Stimulated activated naive CD8-positive, alpha-beta T cell treated with anti-CD3 and anti-CD28 coated beads, Interleukin-15, Interleukin-2, amounts not matched to agents 100 U/mL and 50 U/mL, for 24 hours (primary cell): ENCODE measurements at regions not wholly inside any gene's neighbourhood (a gene's known extent, or its start where the extent isn't known, plus 50 kb on each side); places are given as distances from the start of the nearest gene placed in this dataset.

Source experiments
- ATAC-seq: fragments of 150-1000 bp; cut with Tn5 transposase; one replicate; pipeline ENCODE4 v1.10.0; 2021
- DNase-seq: peaks from one replicate; pipeline ENCODE4 v3.0.0; 2021

DNA sequence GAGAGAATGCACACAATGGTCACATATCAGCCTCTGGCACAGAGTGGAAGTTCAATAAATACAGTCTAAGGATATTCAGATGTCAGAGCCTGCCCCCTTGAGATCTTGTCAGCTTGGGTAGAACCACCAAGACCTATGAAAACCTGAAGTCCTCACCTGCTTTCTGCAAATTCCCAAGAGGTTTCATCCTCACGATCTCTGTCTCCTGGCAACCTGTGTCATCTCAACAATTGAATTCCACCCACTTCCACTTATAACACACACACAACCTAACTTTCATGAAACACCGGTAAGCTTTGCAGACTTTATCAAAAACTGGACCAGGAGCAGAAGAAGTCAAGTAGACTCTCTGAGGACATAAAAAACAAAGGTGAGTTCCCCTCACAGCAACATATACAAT is 151.6 kb upstream of the SLC30A5 start:
- DNase-seq (no peak), ATAC-seq (no peak)

DNA sequence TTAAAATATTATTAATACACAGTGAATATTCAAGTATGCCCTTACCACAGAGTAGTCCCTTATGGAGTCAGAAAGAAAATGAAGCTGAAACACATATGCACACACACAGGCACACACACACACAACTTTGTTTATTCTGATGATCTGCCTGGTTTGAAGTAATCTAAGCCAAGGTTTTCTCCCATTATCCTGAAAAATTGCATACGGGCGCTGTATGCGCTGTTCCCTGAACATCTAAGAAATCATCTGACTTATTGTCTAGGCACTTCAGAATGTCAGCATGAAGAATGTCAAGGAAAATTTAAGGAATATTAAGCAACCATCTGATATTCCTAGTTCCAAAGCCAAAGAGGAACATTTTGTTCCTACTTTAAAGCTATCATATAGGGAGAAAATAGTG is 147.1 kb upstream of the SLC30A5 start:
- no peak for DNase-seq
- no peak for ATAC-seq

DNA sequence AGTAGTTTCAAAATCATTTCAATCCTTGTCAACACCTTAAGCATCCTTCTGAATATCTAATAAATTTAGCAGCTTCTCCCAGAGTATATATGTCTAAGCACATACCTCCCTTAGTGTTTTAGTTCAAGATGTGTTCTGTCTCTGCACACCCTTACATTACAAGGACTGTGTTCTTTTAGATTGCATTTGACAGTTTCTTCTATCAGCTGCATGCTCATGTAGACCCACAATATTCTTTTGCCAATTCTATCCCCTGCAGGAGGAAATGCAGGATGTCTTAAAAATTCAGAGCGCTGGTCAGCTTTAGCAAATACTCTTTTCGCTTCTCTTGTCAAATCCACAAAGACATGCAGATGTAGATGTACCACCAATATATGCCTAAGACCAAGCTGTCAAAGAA is 145.8 kb upstream of the SLC30A5 start:
- DNase-seq: no peak
- no peak for ATAC-seq

DNA sequence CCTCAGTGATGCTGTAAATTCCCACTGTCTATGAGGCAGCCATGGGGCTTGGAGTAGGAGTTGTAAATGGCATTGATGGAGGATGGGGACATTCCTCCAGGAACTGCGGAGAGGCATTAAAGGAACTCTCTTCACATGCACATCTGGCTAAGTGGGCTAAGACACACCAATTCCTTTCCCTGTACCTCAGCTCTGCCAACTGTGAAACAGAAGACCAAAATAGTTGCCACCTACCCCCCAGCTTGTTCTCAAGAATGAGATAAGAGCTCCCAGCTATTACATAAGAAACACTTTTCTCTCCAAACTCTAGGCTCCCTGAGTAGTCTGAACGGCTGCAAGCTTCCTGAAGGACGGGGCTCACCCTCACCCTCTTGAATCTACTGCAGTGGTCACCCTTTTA is 144.6 kb upstream of the SLC30A5 start:
- DNase-seq (no peak), ATAC-seq (no peak)

DNA sequence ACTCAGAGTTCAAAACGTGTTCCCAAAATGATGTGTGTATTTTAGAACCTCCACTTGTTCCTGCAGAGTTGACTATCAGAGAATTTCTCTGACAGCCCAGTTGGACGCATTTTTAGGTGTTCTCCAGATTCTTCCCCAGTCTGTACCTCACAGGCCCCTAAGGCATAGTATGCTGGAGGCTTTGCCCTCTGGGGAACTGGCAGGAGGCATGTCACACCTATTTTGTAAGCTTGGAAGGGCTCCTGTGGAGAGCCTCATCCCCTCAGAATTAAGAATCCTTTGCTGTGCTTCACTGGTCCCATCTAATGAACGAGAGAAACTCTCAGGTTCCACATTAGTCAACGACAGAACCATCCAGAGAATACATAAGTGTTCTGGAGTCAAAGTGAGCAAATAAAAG is 144.1 kb upstream of the SLC30A5 start:
- DNase-seq: no peak
- no peak for ATAC-seq

DNA sequence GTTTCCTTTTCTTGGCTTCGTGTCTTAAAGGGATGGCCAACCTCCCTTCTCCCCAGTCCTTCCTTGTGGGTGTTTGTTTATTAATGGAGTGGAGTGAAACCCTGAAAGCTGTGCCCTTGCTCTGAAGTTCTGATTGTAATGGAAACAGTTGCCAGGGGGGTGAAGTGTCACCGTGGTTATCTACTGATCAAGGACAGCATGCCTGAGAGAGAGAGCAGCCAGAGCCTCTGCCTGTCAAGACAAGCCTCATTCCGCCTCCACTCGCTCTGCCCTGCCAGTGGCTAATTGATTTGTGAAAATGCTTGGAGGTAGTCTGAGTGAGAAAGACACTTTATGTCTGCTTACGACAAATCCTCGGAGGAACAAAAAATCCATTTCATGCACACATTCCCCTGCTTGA is 143.7 kb upstream of the SLC30A5 start:
- DNase-seq (no peak), ATAC-seq (no peak)

DNA sequence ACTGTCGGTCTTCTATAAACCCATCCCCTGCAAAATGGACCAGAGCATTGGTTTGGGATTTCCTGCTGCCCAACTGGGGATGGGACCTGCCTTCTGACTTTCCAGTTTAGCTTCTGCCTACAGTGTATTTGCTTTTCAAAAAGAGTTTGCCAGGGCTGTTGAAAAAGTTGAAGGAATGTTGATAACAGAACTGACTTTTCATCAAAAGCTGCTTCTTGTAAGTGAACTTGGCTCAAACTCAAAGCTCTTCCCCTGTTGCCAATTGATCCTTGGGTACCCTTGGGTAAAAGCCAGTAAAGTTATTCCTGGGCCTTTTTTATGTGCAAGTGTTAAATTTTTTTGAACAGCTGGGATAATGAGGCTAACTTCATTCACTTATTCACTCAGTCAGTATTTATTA is 142.9 kb upstream of the SLC30A5 start:
- no peak for ATAC-seq
- no peak for DNase-seq

DNA sequence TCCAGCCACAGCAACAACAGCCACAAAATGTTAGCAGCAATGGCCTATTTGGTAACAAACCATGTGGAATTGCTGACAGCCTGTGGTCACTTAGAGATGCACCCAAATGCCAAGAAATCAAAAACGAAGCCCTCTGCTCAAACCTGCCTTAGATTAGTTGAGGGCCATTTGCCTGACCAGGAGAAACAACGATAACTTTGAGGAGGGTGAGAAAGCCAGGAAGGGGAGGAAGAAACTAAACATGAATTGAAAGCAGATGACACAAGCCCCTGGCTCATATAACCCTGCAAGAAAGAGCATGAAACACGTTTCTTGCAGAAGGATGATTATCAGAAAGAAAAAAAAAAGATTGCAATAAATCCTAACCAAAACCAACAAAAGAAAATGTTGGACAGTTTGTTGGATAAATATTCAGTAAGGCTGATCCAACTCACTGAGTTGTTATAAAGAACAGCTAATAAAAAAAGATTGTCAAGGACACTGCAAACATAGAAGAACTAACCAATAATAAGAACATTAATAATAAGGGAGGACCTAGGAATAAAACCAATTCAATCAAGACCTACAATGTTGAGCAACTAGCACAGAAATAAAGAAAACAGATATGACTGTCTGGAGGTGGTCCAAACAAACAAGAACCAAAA is 140.5 kb upstream of the SLC30A5 start:
- no peak for ATAC-seq
- no peak for DNase-seq

DNA sequence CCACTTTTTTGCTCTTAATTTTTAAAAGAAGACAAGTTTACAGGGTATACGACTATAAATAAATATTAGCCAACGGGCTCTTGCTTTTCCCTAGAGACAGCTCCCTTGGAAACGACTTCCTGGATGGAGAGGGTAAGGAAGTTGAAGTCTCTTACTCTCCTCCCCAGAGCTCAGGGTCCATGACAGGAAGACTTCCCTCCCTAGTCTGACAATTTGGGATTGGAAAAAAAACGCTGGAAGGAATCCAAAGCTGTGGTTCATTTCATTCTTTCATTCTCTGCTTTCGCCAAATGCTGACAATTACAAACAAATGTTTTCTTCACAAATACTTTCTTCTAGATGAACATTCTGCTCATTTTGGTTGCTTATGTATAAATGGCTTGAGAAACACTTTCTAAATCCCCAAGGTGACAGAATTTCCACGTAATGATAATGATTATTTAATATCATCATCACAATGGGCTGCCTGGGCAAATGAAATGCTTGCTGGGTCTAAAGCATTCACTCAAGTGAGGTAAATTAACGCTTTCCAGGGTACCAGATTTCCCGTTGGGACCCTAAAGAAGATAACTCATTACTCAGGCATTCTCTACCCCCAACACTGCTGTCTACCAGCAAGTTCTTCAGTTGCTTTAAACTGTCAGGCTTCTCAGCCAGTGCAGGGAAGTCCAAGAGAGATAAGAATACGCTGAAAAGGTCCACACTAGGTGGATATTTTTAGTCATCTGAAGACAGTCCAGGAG is 139.8 kb upstream of the SLC30A5 start:
- ATAC-seq (no peak), DNase-seq (no peak)

DNA sequence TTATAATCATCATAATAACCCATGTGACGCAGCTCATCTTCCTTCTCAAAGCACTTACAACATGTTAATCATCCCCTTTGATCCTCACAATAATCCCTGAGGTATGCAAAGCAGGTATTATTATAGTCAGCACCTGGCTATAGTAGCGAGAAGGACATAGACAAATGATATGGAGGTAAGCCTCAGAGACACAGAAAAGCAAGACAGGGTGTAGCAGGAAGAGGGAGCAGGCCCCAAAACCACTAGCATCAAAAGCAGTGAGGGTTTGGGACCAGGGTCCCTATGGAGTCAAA is 139.2 kb upstream of the SLC30A5 start:
- no peak for ATAC-seq
- no peak for DNase-seq

DNA sequence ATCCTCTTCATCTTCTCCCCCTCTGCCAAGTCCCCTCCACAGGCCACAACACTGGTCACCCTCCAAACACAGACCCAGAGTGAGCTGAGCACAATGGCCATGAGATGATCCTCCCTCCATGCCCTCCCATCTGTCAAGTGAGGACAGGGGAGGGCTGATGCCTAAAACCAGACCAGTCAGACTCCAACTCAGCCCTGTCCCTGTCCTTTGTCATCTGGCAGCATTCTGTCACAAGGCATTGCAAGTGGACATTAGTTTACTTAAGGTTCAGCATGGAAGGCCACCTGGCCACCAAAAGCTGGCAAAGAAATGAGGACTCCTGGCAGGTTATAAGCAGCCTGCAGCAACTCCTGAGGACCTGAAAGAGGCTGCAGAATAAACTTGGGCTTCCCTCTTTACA is 136.2 kb upstream of the SLC30A5 start:
- DNase-seq (no peak), ATAC-seq (no peak)

DNA sequence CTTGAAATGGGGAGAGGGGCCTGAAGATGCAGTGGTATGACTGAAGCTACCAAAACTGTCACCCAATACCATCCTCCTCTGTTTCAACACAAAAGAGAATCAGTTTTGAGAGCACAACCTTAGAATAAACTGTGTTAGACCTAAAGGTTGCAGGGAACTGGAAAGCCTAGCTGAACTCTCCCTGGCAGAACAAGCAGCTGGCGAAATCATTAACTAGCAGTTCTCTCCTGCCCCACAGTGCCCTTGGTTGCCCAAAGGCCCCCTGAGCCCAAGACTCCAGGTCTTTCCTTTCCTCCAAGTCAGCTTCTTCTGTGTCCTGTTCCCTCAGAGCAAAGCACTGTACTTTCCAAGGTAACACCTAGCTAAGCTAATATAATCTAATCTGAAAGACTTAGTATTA is 135.4 kb upstream of the SLC30A5 start:
- no peak for ATAC-seq

DNA sequence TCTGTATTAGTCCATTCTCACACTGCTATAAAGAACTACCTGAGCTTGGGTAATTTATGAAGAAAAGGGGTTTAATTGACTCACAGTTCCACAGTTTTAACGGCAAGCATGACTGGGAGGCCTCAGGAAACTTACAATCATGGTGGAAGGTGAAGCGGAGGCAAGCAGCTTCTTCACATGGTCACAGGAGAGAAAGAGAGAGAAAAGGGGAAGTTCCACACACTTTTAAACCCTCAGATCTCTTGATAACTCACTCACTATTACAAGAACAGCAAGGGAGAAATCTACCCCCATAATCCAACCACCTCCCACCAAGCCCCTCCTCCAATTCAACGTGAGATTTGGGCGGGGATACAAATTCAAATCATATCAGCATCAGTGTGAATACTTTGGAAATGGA is 133.4 kb upstream of the SLC30A5 start:
- ATAC-seq (no peak), DNase-seq (no peak)

More for the DNA sequence above, 135.4 kb upstream of the SLC30A5 start:
- no peak for DNase-seq

DNA sequence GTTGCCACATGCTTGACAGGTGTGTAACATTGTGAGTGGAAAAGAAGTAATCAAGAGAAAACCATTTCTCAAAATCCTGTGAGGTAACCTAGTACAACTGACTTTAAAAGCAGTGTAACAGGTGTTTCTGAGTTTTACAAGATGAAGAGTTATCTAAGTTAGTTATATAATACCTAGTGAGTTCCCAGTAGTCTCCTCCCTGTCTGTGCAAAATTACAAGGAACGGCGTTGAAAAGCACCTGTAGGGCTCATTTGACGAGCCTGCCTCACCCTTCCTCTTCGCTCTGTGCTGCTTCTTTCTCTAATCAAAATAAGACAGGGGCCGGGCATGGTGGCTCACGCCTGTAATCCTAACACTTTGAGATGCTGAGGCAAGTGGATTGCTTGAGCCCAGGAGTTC is 132.9 kb upstream of the SLC30A5 start:
- ATAC-seq (no peak), DNase-seq (no peak)

DNA sequence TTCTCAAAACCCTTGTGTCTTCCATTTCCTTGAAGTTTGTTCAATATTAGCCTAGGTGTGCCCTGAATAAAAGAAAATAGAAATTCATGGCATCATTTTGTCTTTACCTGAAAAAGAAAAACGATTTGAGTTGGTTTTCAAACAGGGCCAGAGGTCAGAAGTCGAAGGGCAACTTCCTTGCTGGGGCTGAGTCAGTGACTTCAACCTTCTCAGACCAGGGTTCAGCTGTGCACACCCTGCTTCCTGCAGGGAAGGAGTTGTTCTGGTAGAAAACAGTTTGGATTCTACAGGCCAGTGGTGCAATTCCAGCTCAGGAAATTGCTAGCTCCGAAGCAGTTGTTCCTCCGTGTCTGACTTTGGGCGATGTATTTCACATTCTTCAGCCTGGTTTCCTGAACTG is 132.1 kb upstream of the SLC30A5 start:
- ATAC-seq (no peak), DNase-seq (no peak)

DNA sequence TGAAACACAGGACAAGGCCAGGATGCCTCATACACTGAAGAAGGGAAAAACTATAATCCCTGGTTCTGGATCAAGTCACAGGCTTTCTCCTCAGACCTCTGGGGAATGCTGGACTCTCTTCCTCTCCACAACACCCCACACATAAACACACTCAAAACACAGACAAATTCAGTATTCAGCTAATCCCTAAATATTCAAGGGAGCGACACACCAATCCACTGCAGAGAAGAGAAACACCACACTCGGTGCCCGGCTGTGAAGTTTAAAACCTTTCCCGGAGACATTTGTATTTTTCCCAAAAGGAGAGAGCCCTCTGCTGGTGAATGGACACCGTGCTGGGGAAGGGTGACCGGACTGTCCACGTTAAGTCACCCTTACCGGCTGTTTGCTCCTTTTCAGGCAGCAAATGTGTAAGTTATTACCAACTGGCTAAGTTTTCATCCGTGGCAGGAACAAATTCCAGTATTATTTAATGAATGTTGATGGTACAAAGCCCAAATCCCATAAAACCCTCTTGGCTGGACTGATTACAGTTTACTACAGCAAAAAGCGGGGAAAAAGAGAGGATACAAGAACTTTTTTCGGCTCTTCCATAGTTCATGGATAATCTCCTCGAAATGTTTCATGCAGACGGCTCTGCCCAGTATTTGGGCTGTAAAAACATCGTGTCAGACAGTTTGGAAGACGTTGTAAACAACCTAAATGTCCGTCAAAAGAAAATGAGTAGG is 130.9 kb upstream of the SLC30A5 start:
- ATAC-seq (no peak), DNase-seq (peak; percentile 32)

DNA sequence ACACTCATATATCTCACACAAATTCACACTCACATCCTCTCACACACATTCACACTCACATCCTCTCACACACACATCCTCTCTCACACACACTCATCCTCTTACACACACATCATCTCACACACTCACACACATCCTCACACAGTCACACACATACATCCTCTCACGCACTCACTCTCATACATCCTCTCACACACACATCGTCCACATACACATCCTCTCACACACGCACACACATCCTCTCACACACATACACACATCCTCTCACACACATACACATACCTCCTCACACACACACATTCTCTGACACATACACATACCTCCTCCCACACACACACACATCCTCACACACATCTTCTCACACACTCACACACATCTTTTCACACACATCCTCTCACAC is 129.1 kb upstream of the SLC30A5 start:
- DNase-seq: no peak
- ATAC-seq: no peak

DNA sequence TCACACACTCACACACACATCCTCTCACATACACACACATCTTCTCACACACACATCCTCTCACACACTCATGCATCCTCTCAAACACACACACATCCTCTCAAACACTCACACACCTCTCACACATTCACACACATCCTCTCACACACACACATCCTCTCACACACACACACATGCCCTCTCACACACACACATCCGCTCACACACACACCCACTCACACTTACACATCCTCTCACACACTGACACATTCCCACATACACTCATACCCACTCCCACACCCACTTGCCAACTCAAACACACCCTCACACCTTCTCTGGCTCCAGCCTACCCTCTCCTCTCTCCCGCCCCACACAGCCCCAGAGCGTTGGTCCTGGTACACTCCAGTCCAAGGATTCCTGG is 127.9 kb upstream of the SLC30A5 start:
- DNase-seq: no peak
- ATAC-seq: no peak

DNA sequence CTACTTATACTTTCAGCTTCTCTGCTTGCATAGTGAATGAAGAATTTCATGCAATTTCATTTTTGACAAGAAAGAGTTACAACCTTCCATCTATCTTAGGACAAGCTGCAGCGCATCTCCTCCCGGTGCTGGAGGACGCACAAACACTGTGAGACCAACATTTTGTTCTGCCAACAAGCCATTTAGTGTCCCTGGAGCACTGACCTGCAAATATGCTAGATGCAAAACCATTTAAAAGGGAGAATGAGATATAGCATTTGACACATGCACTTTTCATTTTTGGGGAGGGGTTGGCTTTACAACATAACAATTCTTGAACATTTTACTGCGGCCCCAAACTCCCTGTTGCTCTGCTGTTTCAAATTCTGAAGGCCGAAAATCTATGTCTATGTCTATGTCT is 127.2 kb upstream of the SLC30A5 start:
- no peak for ATAC-seq
- DNase-seq: no peak

DNA sequence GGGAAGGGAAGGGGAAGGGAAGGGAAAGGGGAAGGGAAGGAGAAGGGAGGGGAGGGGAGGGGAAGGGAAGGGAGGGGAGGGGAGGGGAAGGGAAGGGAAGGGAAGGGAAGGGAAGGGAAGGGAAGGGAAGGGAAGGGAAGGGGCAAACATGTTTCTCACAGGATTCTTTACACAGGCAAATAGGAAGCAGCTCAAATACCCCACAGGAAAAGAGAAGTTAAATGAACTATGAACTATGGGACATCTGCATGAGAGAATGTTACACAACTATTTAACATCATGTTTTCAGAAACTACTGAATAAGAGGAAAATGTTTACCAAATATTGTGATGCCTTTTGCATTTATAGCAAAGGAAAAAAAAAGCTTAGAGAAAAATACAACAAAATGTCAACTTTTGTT is 125.4 kb upstream of the SLC30A5 start:
- DNase-seq (no peak), ATAC-seq (no peak)

DNA sequence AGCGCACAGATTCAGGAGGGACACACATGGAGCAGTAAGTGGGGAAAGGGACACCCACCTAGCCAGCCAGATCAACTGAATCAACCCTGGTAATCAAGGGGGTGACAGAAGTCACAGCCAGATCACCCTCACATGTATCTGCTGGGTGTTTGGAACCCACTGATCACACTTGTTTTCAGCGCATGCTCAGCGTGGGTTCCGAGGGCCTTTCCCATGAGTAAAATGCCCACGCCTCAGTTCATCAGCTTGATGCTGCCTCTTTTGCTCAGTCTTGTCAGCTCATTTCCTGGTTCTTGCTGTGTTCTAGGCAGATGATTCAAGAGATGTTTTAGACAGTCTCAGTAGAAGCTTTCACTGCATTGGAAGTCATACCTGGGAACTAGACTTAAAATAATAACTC is 123.2 kb upstream of the SLC30A5 start:
- no peak for ATAC-seq
- DNase-seq: no peak

DNA sequence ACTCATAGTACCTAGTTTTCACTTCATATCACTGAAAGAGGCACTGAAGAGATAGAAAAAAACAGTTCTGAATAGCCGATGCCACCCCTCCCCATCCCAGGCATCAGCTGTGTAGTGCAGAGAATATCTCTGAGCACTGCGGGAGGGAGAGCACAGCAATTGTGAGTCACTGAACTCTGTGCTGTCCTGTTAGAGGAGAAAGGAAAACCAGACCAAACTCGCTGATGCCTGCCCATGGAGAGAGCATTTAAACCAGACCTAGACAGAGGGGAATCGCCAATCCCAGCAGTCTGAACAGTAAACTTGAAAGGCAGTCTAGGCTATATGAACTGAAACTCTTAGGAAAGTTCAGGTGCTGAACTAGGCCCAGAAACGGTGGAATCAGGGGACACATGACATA is 120.1 kb upstream of the SLC30A5 start:
- ATAC-seq (no peak), DNase-seq (no peak)

DNA sequence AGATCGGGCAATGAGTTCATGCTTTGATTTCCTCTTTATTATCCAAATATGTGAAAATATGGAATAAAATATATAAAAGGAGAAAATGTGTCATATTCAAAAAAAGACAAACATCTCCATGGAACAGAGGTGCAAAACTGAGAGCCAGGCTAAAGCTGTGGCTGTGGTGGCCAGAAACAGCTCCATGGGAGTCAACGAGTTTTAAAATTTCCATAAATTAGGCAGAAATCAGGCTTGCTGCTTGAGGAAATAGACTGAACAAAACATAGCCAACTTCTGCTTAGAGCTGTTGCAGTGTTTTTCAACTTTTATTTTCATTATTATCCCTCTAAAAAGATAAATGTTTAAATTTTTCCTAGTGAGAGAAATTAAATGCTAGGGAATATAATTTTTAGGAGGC is 110.8 kb upstream of the SLC30A5 start:
- no peak for ATAC-seq

DNA sequence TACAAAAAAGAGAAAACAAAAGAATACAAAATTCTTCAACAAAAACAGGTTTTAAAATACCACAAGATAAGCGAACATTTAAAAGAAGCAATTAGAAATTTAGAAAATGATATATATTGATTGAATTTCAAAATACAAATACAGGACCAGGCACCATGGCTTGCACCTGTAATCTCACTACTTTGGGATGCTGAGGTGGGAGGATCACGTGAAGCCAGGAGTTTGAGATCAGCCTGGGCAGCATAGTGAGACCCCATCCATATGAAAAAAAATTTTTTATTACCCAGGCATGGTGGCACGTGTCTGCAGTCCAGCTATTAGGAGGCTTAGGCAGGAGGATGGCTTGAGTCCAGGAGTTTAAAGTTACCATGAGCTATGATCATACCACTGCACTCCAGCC is 109.9 kb upstream of the SLC30A5 start:
- ATAC-seq: no peak
- no peak for DNase-seq

More for the DNA sequence above, 110.8 kb upstream of the SLC30A5 start:
- DNase-seq: no peak
